H9 (cell line): ENCODE measurements at regions not wholly inside any gene's neighbourhood (a gene's known extent, or its start where the extent isn't known, plus 50 kb on each side); places are given as distances from the start of the nearest gene placed in this dataset.

Source experiments
- DNase-seq: peaks from one replicate; pipeline ENCODE4 v3.0.0-alpha.2; 2017
- H2AFZ ChIP-seq: one replicate; pipeline ENCODE4 v1.6.1; 2013; ENCODE audit warnings: mild to moderate bottlenecking, low read length, control low read depth, moderate library complexity
- H2AK5ac ChIP-seq: 2 replicates; pipeline ENCODE4 v1.6.1; 2013; ENCODE audit warnings: low read length, control low read depth, mixed read lengths; ENCODE audit not compliant: insufficient read length
- H2BK120ac ChIP-seq: one replicate; pipeline ENCODE4 v1.6.1; 2013; ENCODE audit warnings: low read depth, mild to moderate bottlenecking, low read length, control low read depth, inconsistent platforms; ENCODE audit not compliant: poor library complexity, severe bottlenecking
- H2BK12ac ChIP-seq: 2 replicates; pipeline ENCODE4 v1.6.1; 2013; ENCODE audit warnings: low read length, control low read depth, mixed read lengths, low read depth; ENCODE audit not compliant: insufficient read length
- H2BK15ac ChIP-seq: 2 replicates; pipeline ENCODE4 v1.6.1; 2013; ENCODE audit warnings: low read depth, low read length, control low read depth
- H2BK20ac ChIP-seq: one replicate; pipeline ENCODE4 v1.6.1; 2013; ENCODE audit warnings: low read depth, mild to moderate bottlenecking, low read length, control low read depth, inconsistent platforms; ENCODE audit not compliant: poor library complexity, severe bottlenecking
- H2BK5ac ChIP-seq: 2 replicates; pipeline ENCODE4 v1.6.1; 2013; ENCODE audit warnings: low read length, control low read depth, mixed read lengths; ENCODE audit not compliant: insufficient read length
- H3K14ac ChIP-seq: 2 replicates; pipeline ENCODE4 v1.6.1; 2013; ENCODE audit warnings: low read length, control low read depth; ENCODE audit not compliant: insufficient read depth
- H3K18ac ChIP-seq: 2 replicates; pipeline ENCODE4 v1.6.1; 2013; ENCODE audit warnings: low read depth, mild to moderate bottlenecking, mixed read lengths, low read length, control low read depth; ENCODE audit not compliant: insufficient read length
- H3K23ac ChIP-seq: 2 replicates; pipeline ENCODE4 v1.6.1; 2013; ENCODE audit warnings: low read length, control low read depth, mixed read lengths, low read depth; ENCODE audit not compliant: insufficient read length
- H3K23me2 ChIP-seq: 2 replicates; pipeline ENCODE4 v1.6.1; 2013; ENCODE audit warnings: low read depth, mild to moderate bottlenecking, mixed read lengths, low read length, control low read depth; ENCODE audit not compliant: insufficient read length, poor library complexity, severe bottlenecking
- H3K27ac ChIP-seq: 2 replicates; pipeline ENCODE4 v1.5.1; 2013; ENCODE audit warnings: low read length, control low read depth, mixed read lengths, low read depth; ENCODE audit not compliant: insufficient read length
- H3K27me3 ChIP-seq: 2 replicates; pipeline ENCODE4 v1.6.1; 2013; ENCODE audit warnings: low read length, control low read depth, inconsistent platforms; ENCODE audit not compliant: insufficient read depth
- H3K4ac ChIP-seq: 2 replicates; pipeline ENCODE4 v1.6.1; 2013; ENCODE audit warnings: low read depth, mild to moderate bottlenecking, control low read depth, inconsistent platforms, low read length, moderate library complexity
- H3K4me1 ChIP-seq: 2 replicates; pipeline ENCODE4 v1.6.1; 2013; ENCODE audit warnings: low read length, control low read depth, inconsistent platforms; ENCODE audit not compliant: insufficient read depth
- H3K4me2 ChIP-seq: 2 replicates; pipeline ENCODE4 v1.6.1; 2013; ENCODE audit warnings: low read length, control low read depth, mixed read lengths; ENCODE audit not compliant: insufficient read length, insufficient read depth
- H3K56ac ChIP-seq: 2 replicates; pipeline ENCODE4 v1.6.1; 2013; ENCODE audit warnings: low read depth, mild to moderate bottlenecking, mixed read lengths, low read length, control low read depth; ENCODE audit not compliant: insufficient read length
- H3K79me1 ChIP-seq: 2 replicates; pipeline ENCODE4 v1.6.1; 2013; ENCODE audit warnings: low read depth, mild to moderate bottlenecking, moderate library complexity, low read length, control low read depth, inconsistent platforms; ENCODE audit not compliant: insufficient read depth, poor library complexity, severe bottlenecking
- H3K79me2 ChIP-seq: 2 replicates; pipeline ENCODE4 v1.6.1; 2013; ENCODE audit warnings: low read length, control low read depth, inconsistent platforms; ENCODE audit not compliant: insufficient read depth
- H3K9ac ChIP-seq: 2 replicates; pipeline ENCODE4 v1.6.1; 2013; ENCODE audit warnings: low read length, control low read depth, mixed read lengths; ENCODE audit not compliant: insufficient read length; ENCODE audit errors: extremely low read depth
- H3K9me3 ChIP-seq: one replicate; pipeline ENCODE4 v1.6.1; 2013; ENCODE audit warnings: low read depth, low read length, inconsistent platforms; ENCODE audit not compliant: control insufficient read depth
- H3T11ph ChIP-seq: one replicate; pipeline ENCODE4 v1.6.1; 2013; ENCODE audit warnings: mild to moderate bottlenecking, low read length, control low read depth, inconsistent platforms
- H4K20me1 ChIP-seq: one replicate; pipeline ENCODE4 v1.6.1; 2013; ENCODE audit not compliant: control insufficient read depth, insufficient read length, insufficient read depth
- H4K5ac ChIP-seq: 2 replicates; pipeline ENCODE4 v1.6.1; 2013; ENCODE audit warnings: low read depth, mild to moderate bottlenecking, mixed read lengths, low read length, control low read depth; ENCODE audit not compliant: insufficient read length
- H4K8ac ChIP-seq: replicated peaks from 2 replicates; pipeline ENCODE4 v1.6.1; 2013; ENCODE audit warnings: low read length, control low read depth, mixed read lengths, low read depth; ENCODE audit not compliant: insufficient read length
- H4K91ac ChIP-seq: 2 replicates; pipeline ENCODE4 v1.6.1; 2013; ENCODE audit warnings: low read depth, mild to moderate bottlenecking, moderate library complexity, mixed read lengths, low read length, control low read depth; ENCODE audit not compliant: insufficient read length
- H3K27ac Mint-ChIP-seq, 3 experiments: 2 replicates in 2 of 3; 3 replicates in 1 of 3; pipeline ENCODE4 v1.8.0; 2020 to 2021; ENCODE audit warnings: mixed read lengths in 3 of 3, mild to moderate bottlenecking in 1 of 3, moderate library complexity in 1 of 3
- H3K27me3 Mint-ChIP-seq: 2 replicates; pipeline ENCODE4 v1.8.0; 2021; ENCODE audit warnings: low read depth, mild to moderate bottlenecking, moderate library complexity, mixed read lengths
- H3K36me3 Mint-ChIP-seq, 3 experiments: 2 replicates in 2 of 3; 3 replicates in 1 of 3; pipeline ENCODE4 v1.8.0; 2020 to 2021; ENCODE audit warnings: low read depth in 3 of 3, mixed read lengths in 3 of 3; ENCODE audit not compliant: insufficient read depth in 1 of 3
- H3K4me1 Mint-ChIP-seq, 2 experiments: 2 replicates each; pipeline ENCODE4 v1.8.0; 2020; ENCODE audit warnings: mixed read lengths in 2 of 2
- H3K4me3 Mint-ChIP-seq, 2 experiments: 2 replicates in 1 of 2; 3 replicates in 1 of 2; pipeline ENCODE4 v1.8.0; 2020 to 2021; ENCODE audit warnings: mild to moderate bottlenecking in 2 of 2, mixed read lengths in 2 of 2, moderate library complexity in 1 of 2
- H3K9me3 Mint-ChIP-seq, 2 experiments: 2 replicates in 1 of 2; 3 replicates in 1 of 2; pipeline ENCODE4 v1.8.0; 2020; ENCODE audit warnings: mild to moderate bottlenecking in 2 of 2, mixed read lengths in 2 of 2, moderate library complexity in 1 of 2
- whole genome bisulfite sequencing: extraction: QIAGEN DNeasy Blood & Tissue Kit; methylation state at CpG from one replicate; pipeline ENCODE4 v1.1.7; 2013; ENCODE audit warnings: missing lambda C conversion rate, low lambda C conversion rate, mixed read lengths; ENCODE audit not compliant: insufficient read length; ENCODE audit errors: extremely low coverage; 5-methylcytosine and 5-hydroxymethylcytosine counted together
- TF ChIP-seq, protein P1 (sequence below): fragments of 200-600 bp; sonication (generic); conservative IDR thresholded peaks from 3 replicates; pipeline ENCODE4 v1.8.0; 2021; ENCODE audit warnings: antibody characterized with exemption, mild to moderate bottlenecking

DNA sequence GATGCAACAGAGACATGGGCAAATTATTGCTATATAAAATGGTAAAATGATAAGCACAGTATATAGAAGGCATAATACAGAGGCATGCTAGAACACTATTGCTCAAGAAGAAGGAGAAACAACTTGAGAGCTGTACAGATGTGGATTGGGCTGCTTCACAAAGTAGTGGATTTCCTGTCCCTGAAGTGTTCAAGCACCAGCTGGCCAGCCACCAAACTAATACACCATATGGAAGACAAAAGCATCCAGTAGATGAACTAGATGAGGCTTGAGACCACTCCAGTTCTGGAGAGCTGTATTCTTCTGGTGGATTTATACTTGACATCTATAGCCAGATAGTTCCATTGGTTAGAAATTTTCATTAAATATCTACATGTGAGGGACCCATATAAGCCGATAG, 134.1 kb upstream of the GNAO1 start:
- Mint-ChIP-seq H3K9me3 (no peaks in the 10 kb centered on the region), H3K27ac (no peak overlapping the region), H3K4me1 (no peaks in the 10 kb centered on the region), H3K4me3 (no peak overlapping the region), H3K27me3 (peaks cover 7% of the 10 kb centered on the region), H3K36me3 (no peaks in the 10 kb centered on the region)
- Histone ChIP-seq H3K79me1 (no peaks in the 10 kb centered on the region), H4K5ac (no peak overlapping the region), H2BK15ac (no peak overlapping the region), H3K9ac (no peak overlapping the region), H3K79me2 (no peaks in the 10 kb centered on the region), H3K14ac (no peak overlapping the region), H3K18ac (no peak overlapping the region), H3K9me3 (no peaks in the 10 kb centered on the region), H2BK20ac (no peak overlapping the region), H3K23me2 (no peaks in the 10 kb centered on the region), H3K4ac (no peak overlapping the region), H3K23ac (no peak overlapping the region), H4K8ac (no peak overlapping the region), H3K27me3 (no peaks in the 10 kb centered on the region), H2BK120ac (no peak overlapping the region), H4K91ac (no peak overlapping the region), H3K4me1 (no peaks in the 10 kb centered on the region), H3K4me2 (no peak overlapping the region), H3T11ph (no peak overlapping the region), H4K20me1 (no peaks in the 10 kb centered on the region), H2AK5ac (no peak overlapping the region), H2BK5ac (no peak overlapping the region), H3K27ac (no peak overlapping the region), H3K56ac (no peak overlapping the region), H2AFZ (no peak overlapping the region), H2BK12ac (no peak overlapping the region)
- DNase-seq, result no peak
- no CpG with 5 or more reads among the region's 1 CpG for WGBS
- TF ChIP-seq, protein P1, sequence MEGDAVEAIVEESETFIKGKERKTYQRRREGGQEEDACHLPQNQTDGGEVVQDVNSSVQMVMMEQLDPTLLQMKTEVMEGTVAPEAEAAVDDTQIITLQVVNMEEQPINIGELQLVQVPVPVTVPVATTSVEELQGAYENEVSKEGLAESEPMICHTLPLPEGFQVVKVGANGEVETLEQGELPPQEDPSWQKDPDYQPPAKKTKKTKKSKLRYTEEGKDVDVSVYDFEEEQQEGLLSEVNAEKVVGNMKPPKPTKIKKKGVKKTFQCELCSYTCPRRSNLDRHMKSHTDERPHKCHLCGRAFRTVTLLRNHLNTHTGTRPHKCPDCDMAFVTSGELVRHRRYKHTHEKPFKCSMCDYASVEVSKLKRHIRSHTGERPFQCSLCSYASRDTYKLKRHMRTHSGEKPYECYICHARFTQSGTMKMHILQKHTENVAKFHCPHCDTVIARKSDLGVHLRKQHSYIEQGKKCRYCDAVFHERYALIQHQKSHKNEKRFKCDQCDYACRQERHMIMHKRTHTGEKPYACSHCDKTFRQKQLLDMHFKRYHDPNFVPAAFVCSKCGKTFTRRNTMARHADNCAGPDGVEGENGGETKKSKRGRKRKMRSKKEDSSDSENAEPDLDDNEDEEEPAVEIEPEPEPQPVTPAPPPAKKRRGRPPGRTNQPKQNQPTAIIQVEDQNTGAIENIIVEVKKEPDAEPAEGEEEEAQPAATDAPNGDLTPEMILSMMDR, result no peak
